Kidney epithelial cell (primary cell): ENCODE measurements at regions not wholly inside any gene's neighbourhood (a gene's known extent, or its start where the extent isn't known, plus 50 kb on each side); places are given as distances from the start of the nearest gene placed in this dataset.
"Not testable (repeated sequence)": the region's sequence is repeated elsewhere in the genome, so short reads cannot be mapped to it uniquely, and the experiment has no call there.

Source experiments
- DNase-seq: peaks from one replicate; pipeline ENCODE4 v3.0.0-alpha.2; 2010; ENCODE audit warnings: low read depth
- H3K27me3 ChIP-seq: 2 replicates; pipeline ENCODE4 v1.6.0; 2011; ENCODE audit warnings: low read length; ENCODE audit not compliant: control insufficient read depth, insufficient read depth
- H3K36me3 ChIP-seq: 2 replicates; pipeline ENCODE4 v1.5.1; 2011; ENCODE audit warnings: low read length; ENCODE audit not compliant: control insufficient read depth, insufficient read depth
- H3K4me3 ChIP-seq: 2 replicates; pipeline ENCODE4 v1.5.1; 2011; ENCODE audit warnings: low read depth, mild to moderate bottlenecking, control low read depth, low read length
- CTCF ChIP-seq: IDR thresholded peaks from 2 replicates; pipeline ENCODE4 v1.5.1; 2011; ENCODE audit warnings: mild to moderate bottlenecking, moderate library complexity, low read length, control low read depth, inconsistent platforms; ENCODE audit not compliant: insufficient read depth, poor library complexity, severe bottlenecking

GRCh38 chr13:84730376-84730775 lies 848.1 kb upstream of the SLITRK1 start:
- no peaks in the 10 kb centered on the region for H3K36me3 ChIP-seq
- no peak for TF ChIP-seq CTCF
- no peaks in the 10 kb centered on the region for H3K27me3 ChIP-seq
- H3K4me3 ChIP-seq = no peak overlapping the region
- DNase-seq = no peak

DNA sequence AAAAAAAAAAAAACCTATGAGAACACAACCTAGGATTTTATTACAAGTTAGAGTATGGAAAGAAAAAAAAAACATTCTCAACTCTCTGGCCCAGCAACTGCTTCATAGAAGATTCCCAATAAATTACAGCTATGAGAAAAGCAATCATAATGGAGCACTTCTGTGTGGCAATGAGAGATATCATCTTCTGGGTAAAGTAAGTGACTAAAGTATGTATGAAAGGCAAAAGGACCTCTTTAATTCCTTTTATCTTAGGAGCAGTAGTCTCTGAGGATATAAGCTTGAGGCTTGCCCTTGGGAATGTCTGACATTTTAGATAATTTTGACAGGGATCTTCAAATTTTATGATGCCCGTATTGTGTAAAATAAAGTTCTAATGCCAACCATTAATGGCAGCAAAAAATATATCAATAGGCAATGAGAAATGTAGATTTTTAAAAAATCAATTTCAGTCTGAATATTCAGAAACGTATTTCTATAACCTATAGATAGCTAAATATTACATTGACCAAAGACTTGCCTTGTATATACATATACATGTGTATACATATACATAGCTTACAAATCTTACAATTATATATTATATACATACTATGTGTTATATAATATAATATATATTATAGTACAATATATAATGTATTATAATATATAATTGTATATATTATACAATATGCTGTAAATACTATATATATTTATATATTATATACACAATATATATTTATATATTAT lies 823.9 kb upstream of the SLITRK1 start:
- no peak for DNase-seq
- Histone ChIP-seq H3K4me3 (no peak overlapping the region), H3K27me3 (no peaks in the 10 kb centered on the region), H3K36me3 (no peaks in the 10 kb centered on the region)
- TF ChIP-seq CTCF = no peak

GRCh38 chr13:84702174-84702573 lies 819.9 kb upstream of the SLITRK1 start:
- DNase-seq = no peak
- H3K27me3 ChIP-seq = no peaks in the 10 kb centered on the region
- no peaks in the 10 kb centered on the region for H3K36me3 ChIP-seq
- H3K4me3 ChIP-seq = no peak overlapping the region
- TF ChIP-seq CTCF = no peak

- H3K27me3 ChIP-seq, H3K36me3 ChIP-seq, DNase-seq, H3K4me3 ChIP-seq: not testable (repeated sequence)
Measured at GRCh38 chr13:84697591-84697990, 815.3 kb upstream of the SLITRK1 start.

DNA sequence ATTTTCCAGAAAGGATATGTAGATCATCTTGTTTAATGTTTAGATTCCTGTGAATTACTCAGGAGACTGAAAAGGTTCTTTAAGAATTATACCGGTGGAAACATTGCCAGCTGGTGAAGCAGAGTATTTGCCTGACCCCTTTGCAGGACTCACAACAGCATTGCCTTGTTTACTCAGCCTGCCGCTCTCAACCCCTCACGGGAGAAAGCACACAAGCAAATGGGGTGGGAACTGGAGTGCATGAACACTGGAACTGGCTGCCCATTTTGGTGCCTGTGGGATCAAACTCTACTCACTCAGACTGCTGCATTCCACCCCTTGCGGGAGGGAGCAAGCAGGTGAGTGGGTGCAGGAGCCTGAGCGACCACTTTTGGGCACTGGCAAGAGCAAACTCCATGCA lies 804.7 kb upstream of the SLITRK1 start:
- Histone ChIP-seq H3K27me3 (no peaks in the 10 kb centered on the region), H3K4me3 (no peak overlapping the region), H3K36me3 (no peaks in the 10 kb centered on the region)
- DNase-seq = no peak
- TF ChIP-seq CTCF = no peak

DNA sequence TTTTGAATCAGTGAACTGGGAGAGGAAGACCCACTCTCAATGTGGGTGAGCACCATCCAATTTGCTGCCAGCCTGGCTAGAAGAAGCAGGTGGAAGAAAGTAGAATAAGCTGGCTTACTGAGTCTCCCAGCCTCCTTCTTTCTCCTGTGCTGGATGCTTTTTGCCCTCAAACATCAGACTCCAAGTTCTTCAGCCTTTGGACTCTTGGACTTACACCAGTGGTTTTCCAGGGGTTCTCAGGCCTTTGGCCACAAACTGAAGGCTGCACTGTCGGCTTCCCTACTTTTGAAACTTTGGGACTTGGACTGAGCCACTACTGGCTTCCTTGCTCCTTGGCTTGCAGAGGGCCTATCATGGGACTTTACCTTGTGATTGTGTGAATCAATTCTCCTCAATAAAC lies 804.2 kb upstream of the SLITRK1 start:
- no peak for DNase-seq
- Histone ChIP-seq H3K36me3 (no peaks in the 10 kb centered on the region), H3K4me3 (no peak overlapping the region), H3K27me3 (no peaks in the 10 kb centered on the region)
- TF ChIP-seq CTCF = no peak
